Mononuclear cell (primary cell): ENCODE measurements at regions not wholly inside any gene's neighbourhood (a gene's known extent, or its start where the extent isn't known, plus 50 kb on each side); places are given as distances from the start of the nearest gene placed in this dataset.

ENCODE experiments used
- H3K27me3 ChIP-seq: 2 replicates; pipeline ENCODE4 v1.6.0; 2011; ENCODE audit warnings: low read length, control low read depth; ENCODE audit not compliant: insufficient read depth
- H3K4me1 ChIP-seq: 2 replicates; pipeline ENCODE4 v1.5.1; 2011; ENCODE audit warnings: mild to moderate bottlenecking, low read length, control low read depth; ENCODE audit not compliant: insufficient read depth
- H3K4me3 ChIP-seq: 2 replicates; pipeline ENCODE4 v1.5.1; 2011; ENCODE audit warnings: mild to moderate bottlenecking, low read length, moderate library complexity
- H3K9me3 ChIP-seq: 2 replicates; pipeline ENCODE4 v1.5.1; 2011; ENCODE audit warnings: low read depth, mild to moderate bottlenecking, control low read depth, low read length

- no peaks in the 10 kb centered on the region for H3K4me1 ChIP-seq
- no peaks in the 10 kb centered on the region for H3K9me3 ChIP-seq
- H3K27me3 ChIP-seq, result no peaks in the 10 kb centered on the region
- no peak overlapping the region for H3K4me3 ChIP-seq
These were observed 86.3 kb upstream of the CALM2 start for GRCh38 chr2:47262657-47263056.

GRCh38 chr2:47260971-47261370 is 84.7 kb upstream of the CALM2 start:
- Histone ChIP-seq H3K4me3 (no peak overlapping the region), H3K4me1 (no peaks in the 10 kb centered on the region), H3K9me3 (no peaks in the 10 kb centered on the region), H3K27me3 (no peaks in the 10 kb centered on the region)

DNA sequence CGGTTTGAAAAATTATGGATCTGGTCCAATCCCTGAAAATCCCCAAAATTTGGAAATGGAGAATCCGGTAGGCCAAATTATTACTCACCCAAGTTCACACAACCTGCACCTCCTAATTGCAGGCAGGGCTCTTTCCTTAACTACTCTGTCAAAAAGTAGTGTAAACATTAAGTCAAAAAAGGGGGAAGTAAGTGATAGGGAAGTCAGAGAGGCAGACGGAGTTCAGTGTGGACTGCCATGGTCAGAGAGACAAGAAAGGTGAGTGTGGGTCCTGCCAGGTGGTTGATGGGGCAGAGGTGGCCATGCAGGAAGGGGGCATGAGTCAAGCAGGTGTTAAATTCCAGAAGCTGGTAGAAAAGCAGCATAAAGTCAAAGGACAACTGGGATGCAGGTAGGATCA is 83.5 kb upstream of the CALM2 start:
- H3K4me1 ChIP-seq, result no peaks in the 10 kb centered on the region
- H3K4me3 ChIP-seq, result no peak overlapping the region
- H3K27me3 ChIP-seq, result no peaks in the 10 kb centered on the region
- no peaks in the 10 kb centered on the region for H3K9me3 ChIP-seq

GRCh38 chr2:47257946-47258348 is 81.6 kb upstream of the CALM2 start:
- H3K4me3 ChIP-seq, result no peak overlapping the region
- no peaks in the 10 kb centered on the region for H3K4me1 ChIP-seq
- H3K27me3 ChIP-seq, result no peaks in the 10 kb centered on the region
- H3K9me3 ChIP-seq, result no peaks in the 10 kb centered on the region

- Histone ChIP-seq H3K9me3 (no peaks in the 10 kb centered on the region), H3K27me3 (no peaks in the 10 kb centered on the region), H3K4me3 (no peak overlapping the region), H3K4me1 (no peaks in the 10 kb centered on the region)
These were observed 80.2 kb upstream of the CALM2 start for GRCh38 chr2:47256416-47257087.

- Histone ChIP-seq H3K4me1 (no peaks in the 10 kb centered on the region), H3K27me3 (no peaks in the 10 kb centered on the region), H3K4me3 (no peak overlapping the region), H3K9me3 (no peaks in the 10 kb centered on the region)
These were observed 79.5 kb upstream of the CALM2 start for GRCh38 chr2:47255794-47256193.

DNA sequence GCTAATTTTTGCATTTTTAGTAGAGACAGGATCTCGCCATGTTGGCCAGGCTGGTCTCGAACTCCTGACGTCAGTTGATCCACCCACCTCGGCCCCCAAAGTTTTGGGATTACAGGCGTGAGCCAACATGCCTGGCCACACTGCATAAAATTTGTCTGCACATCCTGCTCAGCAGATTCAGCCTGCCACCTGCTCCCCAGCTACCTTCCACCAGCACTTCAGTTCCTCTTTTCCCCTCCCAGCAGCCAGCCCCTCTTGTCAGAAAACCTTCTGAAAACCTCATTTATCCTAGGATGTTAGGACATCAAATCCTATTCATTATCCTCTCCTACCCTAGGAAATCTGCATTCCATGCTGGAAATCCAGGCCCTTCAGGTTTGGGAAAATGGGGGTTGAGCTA is 78.2 kb upstream of the CALM2 start:
- Histone ChIP-seq H3K4me3 (no peak overlapping the region), H3K4me1 (no peaks in the 10 kb centered on the region), H3K27me3 (no peaks in the 10 kb centered on the region), H3K9me3 (no peaks in the 10 kb centered on the region)

DNA sequence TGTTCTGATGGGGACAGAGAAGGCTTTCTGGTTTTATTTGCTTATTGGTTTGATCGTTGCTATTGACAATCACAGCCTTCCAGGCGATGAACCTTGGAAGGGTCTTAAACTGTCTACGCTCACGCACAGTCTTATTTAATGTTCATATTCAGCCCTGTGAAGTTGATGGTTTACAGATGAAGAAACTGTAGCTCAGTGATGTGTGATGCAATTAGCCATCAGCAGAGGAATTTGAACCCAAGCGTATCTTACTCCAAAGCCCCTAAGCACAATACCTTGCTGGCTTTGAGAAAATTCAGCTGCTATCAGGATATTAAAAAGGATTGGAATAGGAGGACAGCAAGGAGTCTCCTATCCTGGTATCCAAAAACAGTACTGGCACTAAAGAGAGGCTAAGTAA is 77.1 kb upstream of the CALM2 start:
- Histone ChIP-seq H3K27me3 (no peaks in the 10 kb centered on the region), H3K4me1 (no peaks in the 10 kb centered on the region), H3K4me3 (no peak overlapping the region), H3K9me3 (no peaks in the 10 kb centered on the region)

- no peaks in the 10 kb centered on the region for H3K9me3 ChIP-seq
- H3K4me1 ChIP-seq, result no peaks in the 10 kb centered on the region
- H3K4me3 ChIP-seq, result no peak overlapping the region
- no peaks in the 10 kb centered on the region for H3K27me3 ChIP-seq
These were observed 75.0 kb upstream of the CALM2 start for GRCh38 chr2:47251404-47251675.

GRCh38 chr2:47250586-47251403 is 74.5 kb upstream of the CALM2 start:
- Histone ChIP-seq H3K4me1 (no peaks in the 10 kb centered on the region), H3K4me3 (no peak overlapping the region), H3K27me3 (no peaks in the 10 kb centered on the region), H3K9me3 (no peaks in the 10 kb centered on the region)

GRCh38 chr2:47249931-47250330 is 73.6 kb upstream of the CALM2 start:
- H3K4me1 ChIP-seq, result no peaks in the 10 kb centered on the region
- no peaks in the 10 kb centered on the region for H3K27me3 ChIP-seq
- H3K9me3 ChIP-seq, result no peaks in the 10 kb centered on the region
- no peak overlapping the region for H3K4me3 ChIP-seq

GRCh38 chr2:47249157-47249900 is 73.0 kb upstream of the CALM2 start:
- Histone ChIP-seq H3K27me3 (no peaks in the 10 kb centered on the region), H3K4me1 (no peaks in the 10 kb centered on the region), H3K4me3 (no peak overlapping the region), H3K9me3 (no peaks in the 10 kb centered on the region)

DNA sequence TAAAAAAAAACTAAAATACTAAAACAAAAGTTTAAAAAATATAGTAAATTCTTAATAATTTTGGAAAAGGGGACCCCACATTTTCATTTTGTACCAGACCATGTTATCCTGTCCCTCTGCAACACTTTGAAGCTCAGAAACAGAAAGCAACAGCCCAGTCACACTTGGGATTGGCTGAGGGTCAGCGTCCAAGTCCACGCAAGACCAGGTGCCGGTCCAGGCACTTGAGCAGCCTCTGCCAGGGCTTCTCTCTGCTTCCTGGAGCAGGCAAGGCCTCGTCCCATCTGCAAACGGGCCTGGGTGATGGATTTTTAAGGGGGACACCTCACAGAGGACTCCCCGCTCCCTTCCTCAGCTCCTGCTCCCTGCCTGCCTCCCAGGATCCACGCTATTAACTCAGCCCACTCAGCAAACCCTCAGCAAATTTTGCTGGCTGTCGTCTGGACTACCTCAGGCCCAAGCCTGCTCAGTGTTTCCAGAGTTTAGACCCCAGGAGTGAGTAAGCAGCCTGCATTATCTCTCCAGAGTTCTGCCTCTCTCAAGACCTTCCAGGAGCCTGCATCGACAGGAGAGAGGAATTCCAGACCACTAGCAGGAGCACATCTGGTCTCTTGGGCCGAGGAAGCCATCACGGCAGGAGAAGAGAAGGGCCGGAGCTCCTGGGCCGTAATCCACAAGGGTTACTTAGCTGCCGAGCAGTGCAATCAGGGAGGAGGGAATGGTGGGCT is 67.4 kb upstream of the CALM2 start:
- Histone ChIP-seq H3K4me3 (no peak overlapping the region), H3K9me3 (no peaks in the 10 kb centered on the region), H3K27me3 (no peaks in the 10 kb centered on the region), H3K4me1 (no peaks in the 10 kb centered on the region)

GRCh38 chr2:47241715-47242114 is 65.4 kb upstream of the CALM2 start:
- Histone ChIP-seq H3K27me3 (no peaks in the 10 kb centered on the region), H3K9me3 (no peaks in the 10 kb centered on the region), H3K4me3 (no peak overlapping the region), H3K4me1 (no peaks in the 10 kb centered on the region)
